ENCODE measurements at regions not wholly inside any gene's neighbourhood (a gene's known extent, or its start where the extent isn't known, plus 50 kb on each side); places are given as distances from the start of the nearest gene placed in this dataset.
"Not testable (repeated sequence)": the region's sequence is repeated elsewhere in the genome, so short reads cannot be mapped to it uniquely, and the experiment has no call there.

GRCh38 chr21:22194986-22195385 lies 1196.8 kb downstream of the NCAM2 start:
- DNase-seq: not testable (repeated sequence)

GRCh38 chr21:22200378-22201092 lies 1202.3 kb downstream of the NCAM2 start:
- DNase-seq: no peak

- no peak for DNase-seq
These were observed 1202.9 kb downstream of the NCAM2 start for GRCh38 chr21:22201126-22201525.

- no peak for DNase-seq
These were observed 1203.5 kb downstream of the NCAM2 start for GRCh38 chr21:22201669-22202068.

DNA sequence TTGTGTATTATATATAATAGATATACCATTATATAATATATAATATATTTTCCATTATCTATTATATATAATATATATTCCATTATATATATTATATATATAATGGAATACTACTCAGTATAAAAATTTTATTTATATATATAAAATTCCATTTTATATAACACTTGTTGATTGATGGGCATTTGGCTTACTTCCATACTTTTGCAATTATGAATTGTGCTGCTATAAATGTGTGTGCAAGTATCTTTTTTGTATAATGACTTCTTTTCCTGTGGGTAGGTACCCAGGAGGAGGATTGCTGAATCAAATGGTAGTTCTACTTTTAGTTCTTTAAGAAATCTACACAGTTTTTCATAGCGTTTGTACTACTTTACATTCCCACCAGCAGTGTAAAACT lies 1211.1 kb downstream of the NCAM2 start:
- DNase-seq: no peak

GRCh38 chr21:22211943-22212342 lies 1213.7 kb downstream of the NCAM2 start:
- no peak for DNase-seq

DNA sequence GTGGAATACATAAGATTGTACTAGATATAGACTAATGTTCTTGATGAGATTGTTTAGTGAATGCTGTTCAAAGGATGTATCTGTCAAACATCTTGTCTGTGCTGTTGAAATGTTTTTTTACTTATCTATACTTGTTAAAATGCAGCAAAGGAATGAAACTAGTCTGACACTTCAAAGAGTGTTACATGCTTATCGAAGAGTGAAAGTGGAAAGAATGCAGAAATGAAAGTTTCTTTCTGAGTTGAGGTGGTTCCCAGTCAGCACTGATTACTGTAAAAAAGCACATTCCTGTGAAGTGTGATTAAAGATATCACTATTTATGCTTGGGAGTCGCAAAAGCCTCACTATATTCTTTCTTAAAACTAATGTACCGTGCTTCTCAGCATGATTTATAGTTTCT lies 1225.2 kb downstream of the NCAM2 start:
- no peak for DNase-seq

GRCh38 chr21:22224261-22224660 lies 1226.1 kb downstream of the NCAM2 start:
- no peak for DNase-seq

- DNase-seq: no peak
These were observed 1227.1 kb downstream of the NCAM2 start for GRCh38 chr21:22225299-22225698.

- DNase-seq: no peak
These were observed 1232.8 kb downstream of the NCAM2 start for GRCh38 chr21:22231013-22231412.

GRCh38 chr21:22235866-22236590 lies 1237.8 kb downstream of the NCAM2 start:
- DNase-seq: no peak

- DNase-seq: no peak
These were observed 1246.3 kb downstream of the NCAM2 start for GRCh38 chr21:22244516-22244915.

- DNase-seq: no peak
These were observed 1252.1 kb downstream of the NCAM2 start for GRCh38 chr21:22250355-22250754.

DNA sequence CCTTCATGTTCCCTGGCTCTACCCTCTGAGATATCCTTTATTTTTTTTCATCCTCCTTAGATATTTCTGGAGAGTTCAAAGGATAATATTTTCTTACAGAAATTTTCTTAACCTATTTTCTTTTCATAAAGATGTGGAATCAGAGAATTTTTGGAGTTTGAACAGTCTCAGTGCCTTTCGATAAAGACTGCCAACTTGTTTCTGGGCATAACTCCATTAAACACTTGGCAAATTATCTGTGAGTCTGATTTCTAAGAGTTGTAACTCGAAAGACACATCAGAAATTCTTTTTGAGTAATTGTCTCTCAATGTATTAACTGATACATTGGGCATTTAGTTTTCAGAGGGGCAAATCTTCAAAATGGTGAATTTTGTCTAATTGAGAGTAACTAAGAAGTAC lies 1255.6 kb downstream of the NCAM2 start:
- no peak for DNase-seq

GRCh38 chr21:22258821-22259220 lies 1260.6 kb downstream of the NCAM2 start:
- no peak for DNase-seq

- DNase-seq: no peak
These were observed 1262.1 kb downstream of the NCAM2 start for GRCh38 chr21:22260274-22260673.

- DNase-seq: no peak
These were observed 1265.7 kb downstream of the NCAM2 start for GRCh38 chr21:22263890-22264289.

GRCh38 chr21:22277341-22277740 lies 1279.1 kb downstream of the NCAM2 start:
- DNase-seq: no peak

DNA sequence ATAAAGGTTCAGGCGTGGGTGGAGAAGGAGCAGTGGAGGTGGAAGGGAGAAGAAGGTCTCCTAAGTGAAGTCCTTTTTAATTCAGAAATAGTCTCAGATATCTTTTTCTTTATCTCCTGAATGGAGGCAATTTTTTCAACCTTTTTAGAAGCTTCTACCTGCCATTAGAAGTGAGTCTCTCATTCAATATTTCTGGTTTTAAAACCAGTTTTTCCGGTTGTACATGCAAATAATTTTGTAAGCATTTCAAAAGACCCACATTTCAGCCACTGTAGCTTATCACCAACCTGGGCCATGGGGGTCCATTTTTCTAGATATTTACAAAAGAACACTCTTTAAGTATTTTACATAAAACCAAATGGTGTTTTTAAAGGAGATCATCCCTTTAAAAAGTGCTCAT lies 1280.2 kb downstream of the NCAM2 start:
- no peak for DNase-seq

GRCh38 chr21:22280851-22281250 lies 1282.6 kb downstream of the NCAM2 start:
- DNase-seq: no peak

DNA sequence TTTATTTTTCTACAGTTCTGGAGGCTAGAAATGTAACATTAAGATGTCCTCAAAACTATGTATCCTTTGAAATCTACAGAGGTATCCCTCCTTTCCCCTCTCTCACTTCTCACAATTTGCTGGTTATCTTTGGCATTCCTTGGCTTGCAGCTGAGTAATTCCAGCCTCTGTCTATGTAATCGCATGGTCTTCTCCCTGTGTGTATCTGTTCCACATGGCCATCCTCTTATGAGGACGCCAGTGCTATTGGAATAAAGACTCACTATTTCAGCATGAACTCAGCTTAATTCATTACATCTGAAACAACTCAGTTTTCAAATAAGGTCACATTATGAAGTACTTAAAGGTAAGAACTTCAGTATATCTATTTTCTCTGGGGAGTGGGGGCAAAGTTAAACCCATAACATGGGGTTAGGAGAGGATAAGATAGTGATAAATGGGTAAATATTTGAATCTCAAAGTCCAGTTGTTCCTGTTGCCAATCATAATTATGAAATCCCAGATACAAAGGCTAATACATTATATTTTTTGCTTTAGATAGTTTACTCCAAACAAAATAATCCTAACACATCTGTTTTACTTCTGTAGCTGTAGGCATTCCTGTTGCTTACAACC lies 1290.8 kb downstream of the NCAM2 start:
- DNase-seq: no peak

- no peak for DNase-seq
These were observed 1293.9 kb downstream of the NCAM2 start for GRCh38 chr21:22292144-22292543.

- DNase-seq: no peak
These were observed 1299.4 kb downstream of the NCAM2 start for GRCh38 chr21:22297575-22297974.

All from NCI-H2107 (cell line).